Hepatocyte (in vitro differentiated cells): ENCODE measurements at regions not wholly inside any gene's neighbourhood (a gene's known extent, or its start where the extent isn't known, plus 50 kb on each side); places are given as distances from the start of the nearest gene placed in this dataset.
A peak's percentile ranks its signal among the peaks of the same experiment; 100 is the strongest.

Source experiments
- DNase-seq: peaks from one replicate; pipeline ENCODE4 v3.0.0-alpha.2; 2016; ENCODE audit warnings: low spot score
- H2AFZ ChIP-seq: fragments of 200-600 bp; sonication (generic); 2 replicates; pipeline ENCODE4 v1.6.0; 2016; ENCODE audit warnings: antibody characterized with exemption, mild to moderate bottlenecking
- H3K27ac ChIP-seq: fragments of 200-600 bp; sonication (generic); 2 replicates; pipeline ENCODE4 v1.5.1; 2016; ENCODE audit warnings: mild to moderate bottlenecking
- H3K27me3 ChIP-seq: fragments of 200-600 bp; sonication (generic); 2 replicates; pipeline ENCODE4 v1.6.1; 2016
- H3K36me3 ChIP-seq: fragments of 200-600 bp; sonication (generic); replicated peaks from 2 replicates; pipeline ENCODE4 v1.5.1; 2016; ENCODE audit warnings: low read depth; ENCODE audit not compliant: insufficient read depth
- H3K4me1 ChIP-seq: fragments of 200-600 bp; sonication (generic); 2 replicates; pipeline ENCODE4 v1.5.1; 2016; ENCODE audit warnings: mild to moderate bottlenecking, moderate library complexity; ENCODE audit not compliant: insufficient read depth
- H3K4me2 ChIP-seq: fragments of 200-600 bp; sonication (generic); 2 replicates; pipeline ENCODE4 v1.6.0; 2016
- H3K4me3 ChIP-seq: fragments of 200-600 bp; sonication (generic); 2 replicates; pipeline ENCODE4 v1.5.1; 2016; ENCODE audit warnings: mild to moderate bottlenecking
- H3K79me2 ChIP-seq: fragments of 200-600 bp; sonication (generic); 2 replicates; pipeline ENCODE4 v1.6.0; 2017; ENCODE audit warnings: mild to moderate bottlenecking
- H3K9me2 ChIP-seq: fragments of 200-600 bp; sonication (generic); replicated peaks from 2 replicates; pipeline ENCODE4 v1.6.0; 2017; ENCODE audit warnings: mild to moderate bottlenecking; ENCODE audit not compliant: insufficient read depth
- H3K9me3 ChIP-seq: fragments of 200-600 bp; sonication (generic); 2 replicates; pipeline ENCODE4 v1.5.1; 2016; ENCODE audit warnings: low read depth, mild to moderate bottlenecking
- H4K20me1 ChIP-seq: fragments of 200-600 bp; sonication (generic); 2 replicates; pipeline ENCODE4 v1.6.0; 2016; ENCODE audit warnings: mild to moderate bottlenecking; ENCODE audit not compliant: insufficient read depth, poor library complexity, severe bottlenecking
- EZH2 ChIP-seq: fragments of 200-600 bp; sonication (generic); IDR thresholded peaks from 2 replicates; pipeline ENCODE4 v1.6.1; 2016; ENCODE audit warnings: antibody characterized with exemption, mild to moderate bottlenecking, borderline replicate concordance
- EZH2phosphoT487 ChIP-seq: fragments of 200-600 bp; sonication (generic); IDR thresholded peaks from one replicate; pipeline ENCODE4 v1.6.1; 2018; ENCODE audit warnings: antibody characterized with exemption, mild to moderate bottlenecking, low read depth, moderate library complexity; ENCODE audit not compliant: unreplicated experiment, severe bottlenecking
- WGBS: methylation state at CpG from one replicate; pipeline ENCODE4 v1.1.6; 2016; ENCODE audit warnings: low lambda C conversion rate; ENCODE audit errors: missing lambda C conversion rate; 5-methylcytosine and 5-hydroxymethylcytosine counted together
- TF ChIP-seq, protein P1 (sequence below): fragments of 200-600 bp; sonication (generic); IDR thresholded peaks from 2 replicates; pipeline ENCODE4 v1.5.1; 2016; ENCODE audit warnings: antibody characterized with exemption, mild to moderate bottlenecking; ENCODE audit not compliant: poor library complexity

- Histone ChIP-seq H3K27me3 (no peaks in the 10 kb centered on the region), H4K20me1 (no peaks in the 10 kb centered on the region), H3K4me3 (no peak overlapping the region), H3K27ac (no peak overlapping the region), H3K4me1 (peaks cover 42% of the 10 kb centered on the region), H3K9me3 (no peaks in the 10 kb centered on the region), H3K4me2 (no peak overlapping the region), H3K79me2 (no peaks in the 10 kb centered on the region), H3K36me3 (no peaks in the 10 kb centered on the region), H3K9me2 (no peaks in the 10 kb centered on the region), H2AFZ (no peak overlapping the region)
- 92% methylated on average over 24 of the region's 24 CpGs for WGBS
- no peak for DNase-seq
- TF ChIP-seq EZH2 = no peak
- TF ChIP-seq, protein P1, sequence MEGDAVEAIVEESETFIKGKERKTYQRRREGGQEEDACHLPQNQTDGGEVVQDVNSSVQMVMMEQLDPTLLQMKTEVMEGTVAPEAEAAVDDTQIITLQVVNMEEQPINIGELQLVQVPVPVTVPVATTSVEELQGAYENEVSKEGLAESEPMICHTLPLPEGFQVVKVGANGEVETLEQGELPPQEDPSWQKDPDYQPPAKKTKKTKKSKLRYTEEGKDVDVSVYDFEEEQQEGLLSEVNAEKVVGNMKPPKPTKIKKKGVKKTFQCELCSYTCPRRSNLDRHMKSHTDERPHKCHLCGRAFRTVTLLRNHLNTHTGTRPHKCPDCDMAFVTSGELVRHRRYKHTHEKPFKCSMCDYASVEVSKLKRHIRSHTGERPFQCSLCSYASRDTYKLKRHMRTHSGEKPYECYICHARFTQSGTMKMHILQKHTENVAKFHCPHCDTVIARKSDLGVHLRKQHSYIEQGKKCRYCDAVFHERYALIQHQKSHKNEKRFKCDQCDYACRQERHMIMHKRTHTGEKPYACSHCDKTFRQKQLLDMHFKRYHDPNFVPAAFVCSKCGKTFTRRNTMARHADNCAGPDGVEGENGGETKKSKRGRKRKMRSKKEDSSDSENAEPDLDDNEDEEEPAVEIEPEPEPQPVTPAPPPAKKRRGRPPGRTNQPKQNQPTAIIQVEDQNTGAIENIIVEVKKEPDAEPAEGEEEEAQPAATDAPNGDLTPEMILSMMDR = no peak
- TF ChIP-seq EZH2phosphoT487 = no peak
Measured at GRCh38 chr21:41681939-41682718, 84.7 kb downstream of the RIPK4 start.

DNA sequence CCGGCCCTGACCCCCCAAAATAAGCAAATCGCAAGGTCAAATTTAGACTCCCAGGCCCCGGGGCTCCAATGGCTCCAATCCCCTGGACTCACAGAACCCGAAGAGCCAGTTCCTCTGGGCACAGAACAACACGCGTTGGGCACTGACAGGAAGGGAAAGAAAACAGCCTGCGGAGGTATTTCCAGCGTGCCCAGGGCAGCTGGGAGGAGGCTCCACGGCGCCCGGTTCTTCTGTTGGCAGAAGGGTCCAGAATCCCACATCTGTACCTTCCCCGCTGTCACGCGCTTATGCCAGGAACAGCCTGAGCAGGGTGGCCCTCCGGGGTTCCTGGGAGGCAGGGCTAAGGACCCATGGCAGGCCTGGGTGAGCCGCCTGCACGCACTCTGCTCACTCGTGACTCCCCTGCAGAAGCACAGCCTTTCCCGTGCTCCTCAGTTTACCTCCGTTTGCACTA is 85.5 kb downstream of the RIPK4 start:
- no peaks in the 10 kb centered on the region for H3K9me3 ChIP-seq
- H2AFZ ChIP-seq = no peak overlapping the region
- H3K4me2 ChIP-seq = no peak overlapping the region
- H3K79me2 ChIP-seq = no peaks in the 10 kb centered on the region
- no peak for DNase-seq
- peaks cover 39% of the 10 kb centered on the region for H3K4me1 ChIP-seq
- no peaks in the 10 kb centered on the region for H3K27me3 ChIP-seq
- H3K9me2 ChIP-seq = no peaks in the 10 kb centered on the region
- no peaks in the 10 kb centered on the region for H4K20me1 ChIP-seq
- H3K4me3 ChIP-seq = no peak overlapping the region
- WGBS = 86% methylated on average over 20 of the region's 20 CpGs
- no peak overlapping the region for H3K27ac ChIP-seq
- H3K36me3 ChIP-seq = no peaks in the 10 kb centered on the region
- TF ChIP-seq, protein P1 = no peak
- no peak for TF ChIP-seq EZH2phosphoT487
- no peak for TF ChIP-seq EZH2

GRCh38 chr21:41680444-41681347 is 86.2 kb downstream of the RIPK4 start:
- Histone ChIP-seq H3K4me1 (peaks cover 39% of the 10 kb centered on the region), H4K20me1 (no peaks in the 10 kb centered on the region), H3K9me3 (no peaks in the 10 kb centered on the region), H3K4me2 (no peak overlapping the region), H3K4me3 (no peak overlapping the region), H3K27ac (peak overlapping the region; percentile 93), H3K79me2 (no peaks in the 10 kb centered on the region), H3K9me2 (no peaks in the 10 kb centered on the region), H2AFZ (no peak overlapping the region), H3K36me3 (no peaks in the 10 kb centered on the region), H3K27me3 (no peaks in the 10 kb centered on the region)
- TF ChIP-seq, protein P1 = no peak
- TF ChIP-seq EZH2 (no peak), EZH2phosphoT487 (no peak)
- DNase-seq = no peak
- 86% methylated on average over 23 of the region's 23 CpGs for WGBS
